NCI-H1694 treated with DMSO at 0.1 percent for 48 hours (cell line): ENCODE measurements at regions not wholly inside any gene's neighbourhood (a gene's known extent, or its start where the extent isn't known, plus 50 kb on each side); places are given as distances from the start of the nearest gene placed in this dataset.
A peak's percentile ranks its signal among the peaks of the same experiment; 100 is the strongest.

Experiments
- DNase-seq: peaks from one replicate; lab custom pipeline; 2025; lab: John Stamatoyannopoulos, UW

DNA sequence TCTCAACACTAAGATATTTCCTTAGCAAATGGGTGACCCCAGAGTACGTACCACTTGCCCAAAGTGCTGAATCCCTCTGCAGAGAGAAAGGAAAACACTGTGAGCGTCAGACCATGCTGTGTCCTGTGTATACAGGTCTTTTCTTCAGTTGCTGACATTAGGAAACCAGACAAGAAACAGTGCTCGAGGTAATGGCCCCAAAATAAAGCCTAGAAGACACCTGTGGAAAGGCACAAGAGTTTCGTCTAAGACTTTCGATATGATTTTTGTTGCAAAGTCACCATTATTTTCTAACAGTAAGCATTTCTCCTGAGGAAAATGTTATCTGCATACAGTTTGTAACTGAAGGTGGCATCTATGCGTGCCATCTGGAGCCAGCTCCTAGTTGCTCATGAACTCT lies 62.0 kb upstream of the SIMC1 start:
- no peak for DNase-seq

DNA sequence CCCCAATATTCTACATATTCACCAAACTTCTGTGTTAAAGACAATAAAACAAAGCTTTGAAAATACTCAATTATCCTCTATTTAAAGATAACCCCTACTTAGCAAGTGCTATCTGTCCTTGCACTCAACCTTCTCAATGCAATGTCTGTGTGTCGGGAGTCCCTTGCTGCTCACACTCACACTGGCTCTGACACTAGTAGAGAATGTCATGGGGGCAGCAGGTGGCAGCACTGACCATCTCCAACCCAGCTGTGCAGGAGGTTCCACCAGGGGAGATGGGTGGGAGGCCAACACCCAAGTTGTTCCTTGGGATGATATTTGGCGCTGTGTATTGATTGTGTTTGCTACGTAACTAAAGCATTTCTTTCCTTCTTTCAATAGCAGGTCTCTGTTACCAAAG lies 59.4 kb upstream of the SIMC1 start:
- DNase-seq, result no peak

DNA sequence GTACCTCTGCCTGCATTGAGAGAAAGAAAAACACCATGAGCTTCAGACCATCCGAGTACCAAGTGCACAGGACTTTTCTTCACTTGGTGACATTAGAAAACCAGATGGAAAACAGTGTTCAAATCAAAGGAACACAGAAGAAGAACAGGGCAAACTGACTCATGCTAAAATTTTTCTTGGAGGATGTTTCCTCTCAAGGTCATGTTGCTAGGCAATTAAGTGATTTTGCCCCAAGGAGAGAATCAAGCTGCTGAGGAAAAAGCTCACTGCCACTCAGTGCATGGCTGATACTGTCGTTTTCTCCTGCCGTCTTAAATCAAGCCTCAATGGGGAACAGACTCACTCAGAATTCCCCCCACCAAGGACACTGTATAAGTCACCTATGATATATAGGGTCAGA lies 57.9 kb upstream of the SIMC1 start:
- DNase-seq, result no peak

DNA sequence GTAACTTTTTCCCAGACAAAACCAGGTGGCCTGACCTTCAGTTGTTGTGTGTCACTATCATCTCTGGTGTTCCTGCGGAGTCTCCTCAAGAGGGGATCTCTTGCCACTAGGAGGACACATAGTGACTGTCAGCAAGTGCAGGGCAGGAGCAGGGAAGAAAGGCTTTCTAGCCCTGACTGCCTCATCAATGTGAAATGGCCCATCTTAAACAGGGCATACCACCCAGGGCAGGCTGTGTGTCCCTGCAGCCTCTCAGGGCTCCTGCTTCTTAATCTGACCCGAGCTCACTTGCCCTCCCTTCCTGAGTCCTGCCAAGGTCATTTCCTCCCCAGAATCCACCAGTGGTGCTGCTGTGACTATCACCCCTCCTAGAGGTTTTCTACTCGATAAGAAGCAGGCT lies 57.4 kb upstream of the SIMC1 start:
- no peak for DNase-seq

DNA sequence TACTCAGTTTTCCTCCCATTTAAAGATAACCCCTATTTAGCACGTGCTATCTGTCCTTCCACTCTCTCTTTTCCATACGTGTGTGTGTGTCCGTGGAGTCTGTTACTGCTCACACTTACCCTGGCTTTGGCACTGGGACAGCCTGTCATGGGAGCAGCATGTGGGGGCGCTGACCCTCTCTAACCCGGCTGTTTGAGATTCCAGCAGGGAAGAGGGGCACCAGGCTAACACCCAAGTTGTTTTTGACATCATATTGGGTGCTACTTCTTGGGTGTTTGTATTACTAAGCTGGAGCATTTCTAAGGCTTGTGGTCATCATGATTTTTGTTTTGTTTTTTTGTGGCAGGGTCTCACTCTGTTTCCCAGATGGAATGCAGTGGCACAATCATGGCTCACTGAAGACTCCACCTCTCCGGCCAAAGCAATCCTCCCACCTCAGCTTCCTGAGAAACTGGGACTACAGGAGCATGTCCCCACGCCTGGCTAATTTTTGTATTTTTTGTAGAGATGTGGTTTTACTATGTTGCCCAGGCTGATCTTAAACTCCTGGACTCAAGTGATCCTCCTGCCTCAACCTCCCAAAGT lies 56.9 kb upstream of the SIMC1 start:
- no peak for DNase-seq

DNA sequence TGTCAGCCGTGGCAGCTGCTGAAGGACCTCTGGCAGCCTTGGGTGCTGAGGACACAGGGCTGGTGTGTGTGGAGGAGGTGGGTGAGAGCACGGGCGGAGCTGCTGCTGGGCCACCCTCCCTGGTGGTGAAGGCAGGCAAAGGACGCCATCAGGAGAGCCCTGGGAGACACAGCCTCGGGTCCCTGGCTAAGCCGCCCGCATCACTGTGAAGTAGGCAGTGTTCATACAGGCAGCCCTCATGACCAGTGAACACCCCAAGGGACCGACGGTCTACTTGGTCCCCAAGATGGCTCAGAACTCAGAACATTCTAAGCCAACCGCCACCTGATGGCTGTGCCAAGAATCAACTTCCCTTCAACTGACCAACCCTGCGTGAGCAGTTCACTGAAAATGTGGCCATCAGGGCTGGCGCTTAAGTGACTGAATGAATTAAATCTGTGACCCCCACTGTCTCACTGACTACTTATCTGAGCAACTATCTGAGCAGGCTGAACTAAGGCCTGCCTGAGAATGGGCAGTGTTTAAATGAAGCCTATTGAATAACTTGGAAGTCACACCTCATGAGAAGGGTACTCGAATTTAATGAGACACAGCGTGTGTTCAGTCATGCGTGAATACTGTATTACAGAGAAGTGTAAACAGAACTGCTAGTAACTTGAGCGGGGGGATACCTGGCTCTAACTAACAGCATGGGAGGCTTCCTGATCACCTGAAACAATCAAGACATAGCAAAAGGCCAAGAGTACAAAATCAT lies 54.7 kb upstream of the SIMC1 start:
- peak; percentile 54 for DNase-seq

DNA sequence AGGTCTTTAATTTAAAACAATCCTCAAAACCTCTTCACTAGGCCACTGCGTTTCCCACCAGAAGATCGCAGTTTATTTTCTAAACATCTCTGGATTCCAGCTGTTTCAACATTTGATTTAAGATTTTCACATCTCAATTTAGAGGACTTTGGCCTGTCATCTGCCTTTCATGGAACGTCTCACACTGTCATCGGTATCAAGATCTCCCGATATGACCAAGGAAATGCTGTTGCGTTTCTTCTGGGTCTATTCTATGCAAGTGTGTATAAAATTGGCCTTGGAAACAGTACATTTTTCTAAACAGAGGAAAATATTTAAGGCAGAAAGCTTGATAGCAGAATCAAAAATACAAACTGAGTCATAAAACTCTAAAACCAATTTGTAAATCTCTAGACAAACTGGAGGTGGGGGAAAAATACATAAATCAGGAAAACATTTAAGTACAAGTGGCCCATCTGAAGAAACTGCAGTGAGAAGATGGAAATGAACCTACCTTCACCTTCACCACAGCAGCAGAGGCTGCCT lies 53.6 kb upstream of the SIMC1 start:
- no peak for DNase-seq

DNA sequence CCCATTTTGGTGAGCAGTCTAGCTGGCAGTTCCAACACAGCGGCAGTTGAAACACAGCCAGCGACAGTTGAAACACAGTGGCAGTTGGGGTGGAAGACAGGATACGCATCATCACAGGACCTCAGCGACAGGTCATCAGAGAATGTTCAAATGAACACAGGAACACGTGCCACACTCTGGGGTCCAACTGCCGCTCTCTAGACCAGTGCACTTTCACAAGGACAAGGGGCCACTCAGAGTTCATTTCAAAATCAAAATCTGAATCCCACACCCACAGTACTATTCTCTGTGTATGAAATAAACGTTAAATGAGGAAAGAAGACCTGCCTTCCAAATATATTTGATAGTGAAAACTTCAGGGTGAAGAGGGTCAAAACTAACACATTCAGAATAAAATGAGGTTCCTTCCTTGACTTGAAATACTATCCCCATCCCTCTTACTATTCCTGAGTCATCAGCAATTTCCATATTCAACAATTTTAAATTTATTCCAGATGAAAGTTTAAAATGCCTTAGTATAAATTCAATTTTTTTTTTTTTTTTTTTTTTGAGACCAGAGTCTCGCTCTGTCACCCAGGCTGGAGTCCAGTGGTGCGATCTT lies 53.0 kb upstream of the SIMC1 start:
- DNase-seq, result peak; percentile 75

DNA sequence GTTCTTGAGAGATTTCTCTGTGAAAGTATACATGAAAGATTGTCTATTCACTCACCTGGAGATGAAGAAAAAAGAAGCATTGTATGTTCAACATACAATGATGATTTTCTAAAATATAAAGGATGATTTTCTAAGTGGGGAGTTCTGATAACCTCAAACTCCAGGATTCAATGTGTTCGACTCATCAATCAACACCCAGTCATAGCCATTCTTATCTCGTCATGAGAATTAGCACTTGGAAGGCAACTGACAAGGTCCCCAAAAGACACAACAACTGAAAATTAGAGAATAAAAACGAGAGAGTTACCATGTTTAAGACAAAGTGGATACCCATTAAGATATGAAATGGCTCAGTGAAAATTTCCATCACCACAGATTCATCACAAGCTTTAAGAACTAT lies 52.1 kb upstream of the SIMC1 start:
- DNase-seq, result no peak

DNA sequence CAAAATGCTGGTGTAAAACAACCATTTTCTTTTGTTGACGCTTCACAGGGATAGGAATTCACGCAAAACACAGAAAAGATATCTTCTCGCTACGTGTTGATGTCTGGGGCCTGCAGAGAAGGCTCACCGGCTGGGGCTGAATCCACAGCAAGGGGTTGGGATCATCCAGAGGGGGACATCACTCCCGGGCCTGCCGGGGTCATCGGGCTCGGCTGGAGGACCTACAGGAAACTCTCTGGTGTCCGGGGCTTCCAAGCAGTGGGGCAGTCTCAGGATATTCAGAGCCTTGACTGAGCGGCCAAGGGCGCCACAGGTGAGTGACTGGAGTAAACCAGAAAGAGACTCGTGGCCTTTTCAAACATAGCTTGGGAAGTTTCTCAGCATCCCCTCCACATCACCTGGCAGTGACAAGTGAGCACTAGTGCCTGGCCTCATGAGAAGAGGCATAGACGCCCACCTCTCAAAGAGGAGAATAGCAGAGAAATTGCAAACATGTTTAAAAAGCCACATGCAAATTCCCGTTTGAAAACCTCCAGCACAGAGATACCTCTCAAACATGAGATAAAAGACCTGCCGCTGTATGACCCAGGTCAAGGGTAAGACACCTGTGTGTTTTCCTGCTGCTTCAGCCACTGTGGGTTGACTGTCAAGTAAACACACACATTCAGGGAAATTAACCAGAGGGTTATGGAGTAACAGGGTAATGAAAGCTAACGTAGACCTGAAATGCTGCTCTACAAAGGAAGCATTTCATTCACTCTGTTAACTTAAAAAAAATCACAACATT lies 50.8 kb upstream of the SIMC1 start:
- DNase-seq, result no peak

DNA sequence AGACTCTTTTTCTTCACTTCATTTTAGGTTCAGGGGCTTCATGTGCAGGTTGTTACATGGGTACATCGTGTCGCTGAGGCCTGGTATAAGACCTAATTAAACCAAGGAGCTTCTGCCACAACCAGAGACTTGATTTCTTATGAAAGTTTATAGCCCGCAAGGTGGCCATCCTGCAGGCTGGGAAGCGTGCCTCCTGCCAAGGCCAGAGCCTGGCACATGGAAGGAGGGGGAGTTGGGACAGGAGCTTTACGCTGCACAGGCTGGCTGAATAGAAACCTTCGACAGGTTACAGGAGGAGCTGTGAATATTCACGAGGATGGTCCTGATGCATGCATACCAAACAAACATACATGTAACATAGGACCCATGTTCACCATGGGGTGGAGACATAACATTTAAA lies 50.1 kb upstream of the SIMC1 start:
- DNase-seq, result no peak
